Colonic mucosa (tissue), 4 donors: ENCODE measurements at regions not wholly inside any gene's neighbourhood (a gene's known extent, or its start where the extent isn't known, plus 50 kb on each side); places are given as distances from the start of the nearest gene placed in this dataset.
A peak's percentile ranks its signal among the peaks of the same experiment; 100 is the strongest.

Experiments used
- DNase-seq: peaks from one replicate; pipeline ENCODE4 v3.0.0-alpha.2; 2020
- H3K27ac ChIP-seq: fragments of 200-600 bp; one replicate; pipeline ENCODE4 v1.8.0; 2021
- H3K27me3 ChIP-seq: fragments of 200-600 bp; one replicate; pipeline ENCODE4 v1.8.0; 2021
- H3K36me3 ChIP-seq: fragments of 200-600 bp; one replicate; pipeline ENCODE4 v1.8.0; 2021
- H3K4me1 ChIP-seq: fragments of 200-600 bp; one replicate; pipeline ENCODE4 v1.8.0; 2021; ENCODE audit warnings: mild to moderate bottlenecking
- H3K4me3 ChIP-seq: fragments of 200-600 bp; one replicate; pipeline ENCODE4 v1.8.0; 2021
- H3K9ac ChIP-seq, 2 donors: one replicate each; pipeline ENCODE4 v1.7.0; 2013; ENCODE audit warnings: control low read depth in 2 of 2, low read depth in 2 of 2, low read length in 2 of 2
- H3K9me3 ChIP-seq: fragments of 200-600 bp; one replicate; pipeline ENCODE4 v1.8.0; 2021
- intact Hi-C: fragments of 100-400 bp; cut with DNase I; formaldehyde crosslinking; loops from one replicate; pipeline ENCODE4 v1.14.1; 2022
- TF ChIP-seq, protein P1 (sequence below): fragments of 200-600 bp; IDR thresholded peaks from one replicate; pipeline ENCODE4 v1.8.0; 2022; ENCODE audit warnings: antibody characterized with exemption, mild to moderate bottlenecking
- donor health status: healthy.
- donor health status: DM: no; HTN: no; CAD: no.
- donor health status: DM: no; HTN: no; CAD: no.

GRCh38 chr6:6969761-6970223 is 138.0 kb upstream of the RREB1 start:
- intact Hi-C loops, result no loop called here
- no peak overlapping the region for H3K4me3 ChIP-seq
- peak overlapping the region; percentile 79 for H3K27ac ChIP-seq
- H3K4me1 ChIP-seq, result no peaks in the 10 kb centered on the region
- H3K27me3 ChIP-seq, result no peaks in the 10 kb centered on the region
- TF ChIP-seq, protein P1, sequence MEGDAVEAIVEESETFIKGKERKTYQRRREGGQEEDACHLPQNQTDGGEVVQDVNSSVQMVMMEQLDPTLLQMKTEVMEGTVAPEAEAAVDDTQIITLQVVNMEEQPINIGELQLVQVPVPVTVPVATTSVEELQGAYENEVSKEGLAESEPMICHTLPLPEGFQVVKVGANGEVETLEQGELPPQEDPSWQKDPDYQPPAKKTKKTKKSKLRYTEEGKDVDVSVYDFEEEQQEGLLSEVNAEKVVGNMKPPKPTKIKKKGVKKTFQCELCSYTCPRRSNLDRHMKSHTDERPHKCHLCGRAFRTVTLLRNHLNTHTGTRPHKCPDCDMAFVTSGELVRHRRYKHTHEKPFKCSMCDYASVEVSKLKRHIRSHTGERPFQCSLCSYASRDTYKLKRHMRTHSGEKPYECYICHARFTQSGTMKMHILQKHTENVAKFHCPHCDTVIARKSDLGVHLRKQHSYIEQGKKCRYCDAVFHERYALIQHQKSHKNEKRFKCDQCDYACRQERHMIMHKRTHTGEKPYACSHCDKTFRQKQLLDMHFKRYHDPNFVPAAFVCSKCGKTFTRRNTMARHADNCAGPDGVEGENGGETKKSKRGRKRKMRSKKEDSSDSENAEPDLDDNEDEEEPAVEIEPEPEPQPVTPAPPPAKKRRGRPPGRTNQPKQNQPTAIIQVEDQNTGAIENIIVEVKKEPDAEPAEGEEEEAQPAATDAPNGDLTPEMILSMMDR, result no peak
- H3K36me3 ChIP-seq, result no peaks in the 10 kb centered on the region
- peak; percentile 92 for DNase-seq
- peak overlapping the region in 1 of 2 donors; percentile 66 for H3K9ac ChIP-seq
- no peaks in the 10 kb centered on the region for H3K9me3 ChIP-seq

GRCh38 chr6:6970851-6971250 is 136.9 kb upstream of the RREB1 start:
- H3K27ac ChIP-seq, result no peak overlapping the region
- DNase-seq, result no peak
- TF ChIP-seq, protein P1, result no peak
- no peak overlapping the region for H3K4me3 ChIP-seq
- H3K36me3 ChIP-seq, result no peaks in the 10 kb centered on the region
- H3K9me3 ChIP-seq, result no peaks in the 10 kb centered on the region
- no peaks in the 10 kb centered on the region for H3K4me1 ChIP-seq
- no peaks in the 10 kb centered on the region for H3K27me3 ChIP-seq
- H3K9ac ChIP-seq, result no peak overlapping the region
- intact Hi-C loops, result no loop called here

DNA sequence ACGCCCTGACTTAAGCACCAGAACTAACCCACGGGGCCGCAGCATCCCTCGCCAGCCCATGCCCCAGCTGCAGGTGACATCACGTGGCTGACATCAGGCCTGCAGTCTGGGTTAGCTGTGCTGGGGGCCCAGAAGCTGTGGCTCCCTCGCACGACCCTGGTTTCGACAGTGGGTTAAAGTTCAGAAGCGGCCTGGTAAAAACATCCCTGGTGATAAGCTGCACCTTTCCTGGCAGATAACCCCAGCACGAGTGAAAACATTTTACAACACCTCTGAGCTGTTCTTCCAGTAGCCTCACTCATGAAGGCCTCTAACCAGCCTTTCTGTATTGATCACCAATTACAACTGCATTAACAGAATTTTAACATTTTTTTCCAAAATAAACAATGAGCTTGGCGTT is 136.4 kb upstream of the RREB1 start:
- H3K27ac ChIP-seq, result no peak overlapping the region

DNA sequence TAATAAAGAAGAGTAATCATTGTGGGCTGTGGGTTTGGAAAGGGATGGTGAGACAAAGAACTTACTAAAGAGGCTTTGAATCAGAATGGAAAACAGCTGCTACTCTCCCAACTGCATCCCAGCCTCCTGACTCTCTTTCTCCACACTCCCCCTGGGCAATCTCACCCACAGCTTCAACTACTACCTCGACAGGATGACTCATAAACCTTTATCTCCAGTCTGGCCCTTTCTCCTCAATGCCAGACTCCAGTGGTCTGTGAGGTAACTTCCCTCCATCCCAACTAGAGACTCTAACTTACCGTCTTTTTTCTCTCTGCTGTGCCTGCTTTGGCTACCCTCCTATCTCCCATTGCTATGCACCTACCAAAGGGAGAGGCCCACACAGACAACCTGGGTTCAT is 135.3 kb upstream of the RREB1 start:
- DNase-seq, result no peak
- TF ChIP-seq, protein P1, result no peak
- Histone ChIP-seq H3K4me1 (no peaks in the 10 kb centered on the region), H3K9me3 (no peaks in the 10 kb centered on the region), H3K9ac (no peak overlapping the region), H3K27me3 (no peaks in the 10 kb centered on the region), H3K36me3 (no peaks in the 10 kb centered on the region), H3K27ac (no peak overlapping the region), H3K4me3 (no peak overlapping the region)
- intact Hi-C loops, result no loop called here

More for the DNA sequence above, 136.4 kb upstream of the RREB1 start:
- Histone ChIP-seq H3K36me3 (no peaks in the 10 kb centered on the region), H3K9ac (no peak overlapping the region), H3K4me1 (no peaks in the 10 kb centered on the region), H3K9me3 (no peaks in the 10 kb centered on the region), H3K27me3 (no peaks in the 10 kb centered on the region), H3K4me3 (no peak overlapping the region)
- TF ChIP-seq, protein P1, result no peak
- intact Hi-C loops, result no loop called here
- no peak for DNase-seq

DNA sequence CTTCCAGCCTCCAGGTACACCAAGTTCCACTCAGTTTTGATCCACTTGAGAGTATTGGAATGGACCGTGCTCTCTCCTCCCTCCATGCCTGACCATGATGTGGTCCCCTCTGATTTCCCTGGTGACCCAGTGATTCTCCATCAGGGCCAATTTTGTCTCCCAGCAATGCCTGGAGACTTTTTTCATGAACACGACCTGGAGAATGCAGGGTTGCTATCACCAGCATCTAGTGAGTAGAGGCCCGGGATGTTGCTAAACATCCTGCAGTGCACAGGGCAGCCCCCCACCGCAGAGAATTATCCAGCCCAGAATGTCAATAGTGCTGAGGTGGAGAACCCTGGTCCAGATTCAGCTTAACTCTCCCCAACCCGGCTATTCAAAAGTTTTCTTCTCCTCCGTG is 134.0 kb upstream of the RREB1 start:
- TF ChIP-seq, protein P1, result no peak

More for the DNA sequence above, 134.0 kb upstream of the RREB1 start:
- H3K9me3 ChIP-seq, result no peaks in the 10 kb centered on the region
- no peak overlapping the region for H3K4me3 ChIP-seq
- H3K27ac ChIP-seq, result no peak overlapping the region
- no peaks in the 10 kb centered on the region for H3K36me3 ChIP-seq
- no peak overlapping the region for H3K9ac ChIP-seq
- intact Hi-C loops, result no loop called here
- no peaks in the 10 kb centered on the region for H3K4me1 ChIP-seq
- DNase-seq, result no peak
- no peaks in the 10 kb centered on the region for H3K27me3 ChIP-seq
